Psoas muscle (tissue), 7 donors: ENCODE measurements at regions not wholly inside any gene's neighbourhood (a gene's known extent, or its start where the extent isn't known, plus 50 kb on each side); places are given as distances from the start of the nearest gene placed in this dataset.

Source experiments
- ATAC-seq, 4 donors: fragments of 200-7000 bp; cut with Tn5 transposase; one replicate each; pipeline ENCODE4 v1.9.1; 2020; ENCODE audit warnings: moderate library complexity in 3 of 4, mild to moderate bottlenecking in 2 of 4
- DNase-seq, 2 donors: peaks; one replicate each; pipeline ENCODE4 v3.0.0-alpha.2; 2020
- H3K27ac ChIP-seq: fragments of 200-600 bp; one replicate; pipeline ENCODE4 v1.8.0; 2022
- H3K27me3 ChIP-seq, 3 donors: fragments of 200-600 bp in 1 of 3; one replicate each; pipeline versions ENCODE4 v1.6.1 to v1.8.0; 2013 to 2022; ENCODE audit warnings: low read length in 2 of 3, mild to moderate bottlenecking in 2 of 3, moderate library complexity in 1 of 3; ENCODE audit not compliant: insufficient read depth in 3 of 3
- H3K36me3 ChIP-seq, 2 donors: fragments of 200-600 bp in 1 of 2; one replicate each; pipeline versions ENCODE4 v1.6.1 to v1.8.0; 2013 to 2022; ENCODE audit warnings: low read depth in 1 of 2, mild to moderate bottlenecking in 1 of 2, moderate library complexity in 1 of 2; ENCODE audit not compliant: insufficient read depth in 1 of 2
- H3K4me1 ChIP-seq: fragments of 200-600 bp; one replicate; pipeline ENCODE4 v1.8.0; 2022
- H3K4me3 ChIP-seq: fragments of 200-600 bp; one replicate; pipeline ENCODE4 v1.8.0; 2022; ENCODE audit warnings: mild to moderate bottlenecking
- H3K9me3 ChIP-seq: fragments of 200-600 bp; one replicate; pipeline ENCODE4 v1.8.0; 2022
- WGBS, 3 donors: extraction: QIAGEN DNeasy Blood & Tissue Kit; methylation state at CpG; one replicate each; pipeline versions ENCODE4 v1.1.6 to v1.1.7; 2013; 5-methylcytosine and 5-hydroxymethylcytosine counted together
- intact Hi-C, 2 donors: fragments of 100-400 bp; cut with DNase I; formaldehyde crosslinking; loops; one replicate each; pipeline versions ENCODE4 v1.11.0 to v1.14.2; 2022
- TF ChIP-seq, protein P1 (sequence below): fragments of 200-600 bp; IDR thresholded peaks from one replicate; pipeline ENCODE4 v1.8.0; 2022; ENCODE audit warnings: antibody characterized with exemption
- donor health status: healthy with polysubstance abuse.
- donor health status: DM: no; HTN: no; CAD: no; lungs with moderate emphysema.
- donor health status: Bipolar disorder and iron deficiency.
- donor health status: healthy.
- donor health status: DM: yes; HTN: yes; CAD: no.
- donor health status: DM: no; HTN: no; CAD: no.
- donor health status: DM: yes; HTN: yes; CAD: no.

DNA sequence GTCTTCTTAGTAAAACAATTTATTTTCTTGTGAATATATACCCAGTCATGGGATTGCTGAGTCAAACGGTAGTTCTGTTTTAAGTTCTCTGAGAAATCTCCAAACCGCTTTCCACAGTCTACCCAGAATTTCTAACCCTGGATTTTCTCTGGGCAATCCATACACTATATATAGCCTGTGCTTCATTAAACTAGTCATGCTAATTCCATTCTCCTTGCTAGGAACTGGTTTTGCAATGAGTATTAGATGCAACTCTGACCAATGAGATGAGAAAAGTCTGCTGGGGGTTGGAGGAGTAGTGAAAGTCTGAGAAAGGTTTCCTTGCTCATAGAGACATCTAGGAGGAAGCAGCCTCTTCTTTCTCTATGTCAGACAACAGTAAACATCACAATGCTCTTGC, 196.1 kb upstream of the CDKN3 start:
- TF ChIP-seq, protein P1, sequence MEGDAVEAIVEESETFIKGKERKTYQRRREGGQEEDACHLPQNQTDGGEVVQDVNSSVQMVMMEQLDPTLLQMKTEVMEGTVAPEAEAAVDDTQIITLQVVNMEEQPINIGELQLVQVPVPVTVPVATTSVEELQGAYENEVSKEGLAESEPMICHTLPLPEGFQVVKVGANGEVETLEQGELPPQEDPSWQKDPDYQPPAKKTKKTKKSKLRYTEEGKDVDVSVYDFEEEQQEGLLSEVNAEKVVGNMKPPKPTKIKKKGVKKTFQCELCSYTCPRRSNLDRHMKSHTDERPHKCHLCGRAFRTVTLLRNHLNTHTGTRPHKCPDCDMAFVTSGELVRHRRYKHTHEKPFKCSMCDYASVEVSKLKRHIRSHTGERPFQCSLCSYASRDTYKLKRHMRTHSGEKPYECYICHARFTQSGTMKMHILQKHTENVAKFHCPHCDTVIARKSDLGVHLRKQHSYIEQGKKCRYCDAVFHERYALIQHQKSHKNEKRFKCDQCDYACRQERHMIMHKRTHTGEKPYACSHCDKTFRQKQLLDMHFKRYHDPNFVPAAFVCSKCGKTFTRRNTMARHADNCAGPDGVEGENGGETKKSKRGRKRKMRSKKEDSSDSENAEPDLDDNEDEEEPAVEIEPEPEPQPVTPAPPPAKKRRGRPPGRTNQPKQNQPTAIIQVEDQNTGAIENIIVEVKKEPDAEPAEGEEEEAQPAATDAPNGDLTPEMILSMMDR = no peak
- Histone ChIP-seq H3K27ac (no peak overlapping the region), H3K9me3 (no peaks in the 10 kb centered on the region), H3K36me3 (no peaks in the 10 kb centered on the region), H3K27me3 (no peaks in the 10 kb centered on the region), H3K4me3 (no peak overlapping the region), H3K4me1 (no peaks in the 10 kb centered on the region)
- ATAC-seq = no peak
- no peak for DNase-seq
- WGBS, 3 donors = 97 to 98% (median 98%) methylated on average over 2 of the region's 2 CpGs
- intact Hi-C loops = no loop called here

GRCh38 chr14:54202288-54202687, 194.5 kb upstream of the CDKN3 start:
- H3K27me3 ChIP-seq = no peaks in the 10 kb centered on the region
- no peak for ATAC-seq
- no peak overlapping the region for H3K27ac ChIP-seq
- H3K9me3 ChIP-seq = no peaks in the 10 kb centered on the region
- 89 to 94% (median 93%) methylated on average over 5 to 6 of the region's 6 CpGs for WGBS, 3 donors
- TF ChIP-seq, protein P1 = no peak
- DNase-seq = no peak
- intact Hi-C loops = no loop called here
- H3K36me3 ChIP-seq = no peaks in the 10 kb centered on the region
- H3K4me1 ChIP-seq = no peaks in the 10 kb centered on the region
- no peak overlapping the region for H3K4me3 ChIP-seq

- DNase-seq = no peak
Measured at GRCh38 chr14:54206516-54206915, 190.3 kb upstream of the CDKN3 start.

GRCh38 chr14:54207075-54207474, 189.7 kb upstream of the CDKN3 start:
- ATAC-seq (no peak), DNase-seq (no peak)
- Histone ChIP-seq H3K27ac (no peak overlapping the region), H3K36me3 (no peaks in the 10 kb centered on the region), H3K27me3 (no peaks in the 10 kb centered on the region), H3K9me3 (no peaks in the 10 kb centered on the region), H3K4me1 (no peaks in the 10 kb centered on the region), H3K4me3 (no peak overlapping the region)
- 74 to 85% (median 83%) methylated on average over 2 of the region's 2 CpGs for WGBS, 3 donors
- TF ChIP-seq, protein P1 = no peak
- intact Hi-C loops = no loop called here

More at GRCh38 chr14:54206516-54206915, 190.3 kb upstream of the CDKN3 start:
- H3K4me3 ChIP-seq = no peak overlapping the region
- H3K27me3 ChIP-seq = no peaks in the 10 kb centered on the region
- WGBS, 3 donors = 9 to 35% (median 14%) methylated on average over 1 of the region's 1 CpG
- intact Hi-C loops = no loop called here
- H3K9me3 ChIP-seq = no peaks in the 10 kb centered on the region
- H3K4me1 ChIP-seq = no peaks in the 10 kb centered on the region
- TF ChIP-seq, protein P1 = no peak
- H3K27ac ChIP-seq = no peak overlapping the region
- H3K36me3 ChIP-seq = no peaks in the 10 kb centered on the region
- ATAC-seq = no peak
